ENCODE measurements at regions not wholly inside any gene's neighbourhood (a gene's known extent, or its start where the extent isn't known, plus 50 kb on each side); places are given as distances from the start of the nearest gene placed in this dataset.

DNA sequence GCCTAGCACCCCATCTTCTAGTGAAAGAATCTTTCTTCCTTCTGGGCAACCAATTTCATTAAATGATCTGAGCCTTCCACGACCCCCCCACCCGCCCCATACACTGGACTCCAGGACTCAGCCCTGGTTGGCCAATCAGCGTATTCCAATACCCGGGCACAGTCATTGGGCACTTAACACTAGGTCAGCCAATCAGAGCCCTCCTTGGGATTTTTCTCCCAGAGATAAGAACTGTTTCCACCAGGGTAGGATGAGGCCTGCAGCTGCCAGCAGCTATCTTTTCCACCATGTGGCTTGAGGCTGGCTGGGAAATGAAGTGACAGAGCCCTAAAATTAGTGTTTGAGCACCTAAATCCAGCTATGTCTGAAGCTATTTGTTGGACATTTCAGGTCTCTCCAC, 418.8 kb downstream of the BCOR start:
- no peak for TF ChIP-seq POLR2A (IDR thresholded peaks at IDR 0.05; ENCODE audit: borderline replicate concordance, extremely low read depth, insufficient read depth, insufficient read length)
- TF ChIP-seq, protein P1, sequence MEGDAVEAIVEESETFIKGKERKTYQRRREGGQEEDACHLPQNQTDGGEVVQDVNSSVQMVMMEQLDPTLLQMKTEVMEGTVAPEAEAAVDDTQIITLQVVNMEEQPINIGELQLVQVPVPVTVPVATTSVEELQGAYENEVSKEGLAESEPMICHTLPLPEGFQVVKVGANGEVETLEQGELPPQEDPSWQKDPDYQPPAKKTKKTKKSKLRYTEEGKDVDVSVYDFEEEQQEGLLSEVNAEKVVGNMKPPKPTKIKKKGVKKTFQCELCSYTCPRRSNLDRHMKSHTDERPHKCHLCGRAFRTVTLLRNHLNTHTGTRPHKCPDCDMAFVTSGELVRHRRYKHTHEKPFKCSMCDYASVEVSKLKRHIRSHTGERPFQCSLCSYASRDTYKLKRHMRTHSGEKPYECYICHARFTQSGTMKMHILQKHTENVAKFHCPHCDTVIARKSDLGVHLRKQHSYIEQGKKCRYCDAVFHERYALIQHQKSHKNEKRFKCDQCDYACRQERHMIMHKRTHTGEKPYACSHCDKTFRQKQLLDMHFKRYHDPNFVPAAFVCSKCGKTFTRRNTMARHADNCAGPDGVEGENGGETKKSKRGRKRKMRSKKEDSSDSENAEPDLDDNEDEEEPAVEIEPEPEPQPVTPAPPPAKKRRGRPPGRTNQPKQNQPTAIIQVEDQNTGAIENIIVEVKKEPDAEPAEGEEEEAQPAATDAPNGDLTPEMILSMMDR (IDR thresholded peaks at IDR 0.05 in 2 of 3, conservative IDR thresholded peaks at IDR 0.05 in 1 of 3; ENCODE audit: borderline replicate concordance in 1 of 3, insufficient read depth in 1 of 3, low read depth in 2 of 3, low read length in 2 of 3) = no peak
- TF ChIP-seq EZH2 (IDR thresholded peaks at IDR 0.05) = no peak
- TF ChIP-seq, protein P2, sequence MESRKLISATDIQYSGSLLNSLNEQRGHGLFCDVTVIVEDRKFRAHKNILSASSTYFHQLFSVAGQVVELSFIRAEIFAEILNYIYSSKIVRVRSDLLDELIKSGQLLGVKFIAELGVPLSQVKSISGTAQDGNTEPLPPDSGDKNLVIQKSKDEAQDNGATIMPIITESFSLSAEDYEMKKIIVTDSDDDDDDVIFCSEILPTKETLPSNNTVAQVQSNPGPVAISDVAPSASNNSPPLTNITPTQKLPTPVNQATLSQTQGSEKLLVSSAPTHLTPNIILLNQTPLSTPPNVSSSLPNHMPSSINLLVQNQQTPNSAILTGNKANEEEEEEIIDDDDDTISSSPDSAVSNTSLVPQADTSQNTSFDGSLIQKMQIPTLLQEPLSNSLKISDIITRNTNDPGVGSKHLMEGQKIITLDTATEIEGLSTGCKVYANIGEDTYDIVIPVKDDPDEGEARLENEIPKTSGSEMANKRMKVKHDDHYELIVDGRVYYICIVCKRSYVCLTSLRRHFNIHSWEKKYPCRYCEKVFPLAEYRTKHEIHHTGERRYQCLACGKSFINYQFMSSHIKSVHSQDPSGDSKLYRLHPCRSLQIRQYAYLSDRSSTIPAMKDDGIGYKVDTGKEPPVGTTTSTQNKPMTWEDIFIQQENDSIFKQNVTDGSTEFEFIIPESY (IDR thresholded peaks at IDR 0.05; ENCODE audit: extremely low read depth, insufficient replicate concordance, low read length) = no peak
- TF ChIP-seq SRF (IDR thresholded peaks at IDR 0.05; ENCODE audit: low read depth) = no peak
- TF ChIP-seq EZH2phosphoT487 (IDR thresholded peaks at IDR 0.05; ENCODE audit: borderline replicate concordance) = no peak
- TF ChIP-seq, protein P3, sequence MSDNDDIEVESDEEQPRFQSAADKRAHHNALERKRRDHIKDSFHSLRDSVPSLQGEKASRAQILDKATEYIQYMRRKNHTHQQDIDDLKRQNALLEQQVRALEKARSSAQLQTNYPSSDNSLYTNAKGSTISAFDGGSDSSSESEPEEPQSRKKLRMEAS (IDR thresholded peaks at IDR 0.05) = no peak
- no peak for TF ChIP-seq POLR2AphosphoS5 (IDR thresholded peaks at IDR 0.05; ENCODE audit: low read depth, low read length)

All from HCT116 (cell line).